ENCODE measurements at regions not wholly inside any gene's neighbourhood (a gene's known extent, or its start where the extent isn't known, plus 50 kb on each side); places are given as distances from the start of the nearest gene placed in this dataset.
A peak's percentile ranks its signal among the peaks of the same experiment; 100 is the strongest.

DNA sequence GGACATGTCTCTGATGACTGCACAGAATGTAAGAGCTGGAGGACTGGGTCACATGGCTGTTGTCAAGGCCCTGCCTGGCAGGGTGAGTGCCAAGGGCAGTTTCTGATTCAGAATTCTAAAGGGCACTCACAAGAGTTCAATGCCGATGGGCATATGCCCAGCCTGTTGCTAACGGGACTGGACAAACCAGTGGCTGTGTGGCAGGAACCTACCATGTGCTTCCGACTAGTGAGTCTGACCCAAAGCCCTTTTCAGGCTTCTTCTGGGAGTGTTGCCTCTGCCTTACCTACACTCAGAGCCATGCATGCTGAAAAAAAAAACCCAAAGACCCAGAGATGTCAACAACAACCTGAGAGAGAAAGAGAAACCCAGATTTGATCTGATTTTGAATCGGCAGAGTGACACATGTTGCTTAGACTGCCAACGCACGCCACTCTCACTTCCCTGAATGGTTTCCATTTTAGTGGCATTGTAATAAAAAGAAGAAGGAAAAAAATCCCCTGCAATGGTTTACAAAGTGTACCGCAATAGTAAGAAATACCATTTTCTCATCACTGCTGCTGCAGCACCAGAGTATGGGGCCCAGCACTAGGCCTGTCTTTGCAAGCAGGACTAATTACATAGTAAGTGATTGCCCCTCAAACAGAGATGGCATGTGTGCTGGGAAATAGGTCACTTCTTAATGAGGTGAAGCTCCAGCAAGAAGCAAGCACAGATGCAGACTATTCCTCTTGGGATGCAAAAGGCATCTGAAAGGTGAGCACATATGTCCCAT, 194.3 kb downstream of the PALM2AKAP2 start:
- Mint-ChIP-seq H3K4me1 (peaks cover 79% of the 10 kb centered on the region), H3K36me3 (ENCODE audit: low read depth) (peaks cover 5% of the 10 kb centered on the region), H3K27me3 (no peaks in the 10 kb centered on the region), H3K27ac (peak overlapping the region; percentile 91), H3K9me3 (no peaks in the 10 kb centered on the region), H3K4me3 (peak overlapping the region; percentile 4)
- intact Hi-C loops (cut with micrococcal nuclease) = loop anchor here (1.0 to 10.0 kb wide), 11 partner anchors 24 to 530 kb away; partner anchors contain the start of gene TXN
- DNase-seq = peak; percentile 88

DNA sequence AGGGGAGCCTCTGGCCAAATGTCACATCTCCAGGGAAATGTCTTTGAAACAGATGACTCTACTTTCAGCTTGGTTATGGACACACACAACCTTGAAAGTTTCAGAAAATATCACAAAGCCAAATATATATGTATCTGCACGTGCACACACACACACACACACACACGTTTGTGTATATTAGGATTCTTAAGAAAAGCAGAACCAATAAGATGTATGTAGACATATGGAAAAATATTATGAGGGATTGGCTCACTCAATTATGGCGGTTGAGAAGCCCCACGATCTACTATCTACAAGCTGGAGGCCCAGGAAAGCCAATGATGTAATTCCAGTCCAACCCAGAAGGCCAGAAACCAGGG, 194.9 kb downstream of the PALM2AKAP2 start:
- H3K4me1 Mint-ChIP-seq = peaks cover 73% of the 10 kb centered on the region
- no peaks in the 10 kb centered on the region for H3K27me3 Mint-ChIP-seq
- H3K4me3 Mint-ChIP-seq = peak overlapping the region; percentile 4
- intact Hi-C loops (cut with micrococcal nuclease) = loop anchor here (1.0 to 10.0 kb wide), 11 partner anchors 25 to 530 kb away; partner anchors contain the start of gene TXN
- no peaks in the 10 kb centered on the region for H3K9me3 Mint-ChIP-seq
- H3K27ac Mint-ChIP-seq = peak overlapping the region; percentile 91
- H3K36me3 Mint-ChIP-seq (ENCODE audit: low read depth) = peaks cover 5% of the 10 kb centered on the region
- DNase-seq = no peak

- intact Hi-C loops (cut with micrococcal nuclease) = loop anchor here (2.0 to 10.0 kb wide), 4 partner anchors 29 to 531 kb away; partner anchors contain the start of gene TXN
Measured at GRCh38 chr9:109975574-109976295, 195.7 kb downstream of the PALM2AKAP2 start.

DNA sequence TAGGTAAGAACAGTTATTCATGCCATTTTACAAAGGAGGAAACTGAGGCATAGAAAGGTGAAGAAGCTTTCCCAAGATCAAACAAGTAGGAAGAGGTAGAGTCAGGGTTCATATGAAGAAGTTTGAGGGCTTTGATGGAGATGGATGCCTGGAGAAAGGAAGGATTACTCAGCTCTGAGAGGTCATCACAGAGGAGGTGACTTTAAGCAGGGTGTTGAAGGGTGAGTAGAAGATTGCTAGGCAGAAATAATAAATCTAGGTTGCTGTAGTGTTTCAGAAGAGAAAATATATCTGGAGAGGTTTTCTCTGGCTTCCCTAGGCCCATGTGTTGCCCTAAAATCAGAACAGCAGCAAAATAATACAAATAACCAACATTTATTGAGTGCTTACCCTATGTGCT, 196.3 kb downstream of the PALM2AKAP2 start:
- intact Hi-C loops (cut with micrococcal nuclease) = loop anchor here (2.0 to 10.0 kb wide), 2 partner anchors 28 to 532 kb away; no protein-coding TSS in a partner anchor
- Mint-ChIP-seq H3K27ac (peak overlapping the region; percentile 6), H3K27me3 (no peaks in the 10 kb centered on the region)

More at GRCh38 chr9:109975574-109976295, 195.7 kb downstream of the PALM2AKAP2 start:
- Mint-ChIP-seq H3K4me3 (no peak overlapping the region), H3K27me3 (no peaks in the 10 kb centered on the region), H3K9me3 (no peaks in the 10 kb centered on the region), H3K27ac (peak overlapping the region; percentile 91), H3K4me1 (peaks cover 68% of the 10 kb centered on the region), H3K36me3 (ENCODE audit: low read depth) (peaks cover 5% of the 10 kb centered on the region)
- DNase-seq = no peak

DNA sequence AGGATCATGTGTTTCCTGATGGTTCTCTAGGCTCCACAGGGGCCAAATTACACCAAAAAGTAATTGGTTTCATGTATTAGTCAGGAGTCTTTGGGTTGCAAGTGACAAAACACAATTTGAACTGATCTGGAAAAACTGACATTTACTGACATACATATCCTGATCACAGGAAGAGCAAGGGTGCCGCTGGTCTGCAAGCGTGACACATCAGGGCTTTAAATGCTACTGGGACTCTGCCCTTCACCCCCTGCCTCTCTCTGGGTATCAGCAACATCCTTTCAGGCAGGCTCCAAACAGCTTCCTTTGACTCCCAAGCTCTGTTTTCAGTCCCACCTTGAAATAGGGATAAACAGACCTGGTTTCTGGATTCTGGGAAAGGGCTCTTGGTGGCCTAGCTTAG, 197.5 kb downstream of the PALM2AKAP2 start:
- Mint-ChIP-seq H3K36me3 (ENCODE audit: low read depth) (peaks cover 3% of the 10 kb centered on the region), H3K27ac (peak overlapping the region; percentile 36), H3K4me1 (peaks cover 54% of the 10 kb centered on the region), H3K9me3 (peaks cover 5% of the 10 kb centered on the region), H3K27me3 (no peaks in the 10 kb centered on the region), H3K4me3 (no peak overlapping the region)
- intact Hi-C loops (cut with micrococcal nuclease) = loop anchor here (2.0 to 10.0 kb wide), 2 partner anchors 27 to 533 kb away; no protein-coding TSS in a partner anchor
- DNase-seq = no peak

More for the DNA sequence above, 196.3 kb downstream of the PALM2AKAP2 start:
- Mint-ChIP-seq H3K36me3 (ENCODE audit: low read depth) (peaks cover 5% of the 10 kb centered on the region), H3K9me3 (no peaks in the 10 kb centered on the region), H3K4me1 (peaks cover 66% of the 10 kb centered on the region), H3K4me3 (no peak overlapping the region)
- no peak for DNase-seq

DNA sequence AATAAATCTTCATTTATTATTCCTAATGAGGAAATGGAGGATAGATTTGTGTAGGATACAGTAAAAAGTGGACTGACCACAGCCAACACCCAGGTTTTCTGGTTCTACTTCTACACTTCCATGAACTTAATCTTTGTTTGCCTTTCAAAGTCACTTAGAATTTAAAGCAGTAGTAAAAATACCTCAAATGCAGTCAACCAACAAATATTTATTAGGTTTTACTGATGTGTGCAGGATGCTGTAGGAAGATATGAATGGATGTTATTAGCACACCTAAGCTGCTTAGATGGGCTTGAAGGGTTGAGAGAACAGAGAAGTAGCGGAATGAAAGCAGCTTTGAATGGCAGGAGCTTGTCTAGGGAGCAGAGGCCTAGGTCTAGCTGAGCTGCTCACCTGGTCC, 201.1 kb downstream of the PALM2AKAP2 start:
- H3K9me3 Mint-ChIP-seq = peaks cover 5% of the 10 kb centered on the region
- H3K4me3 Mint-ChIP-seq = no peak overlapping the region
- H3K4me1 Mint-ChIP-seq = peaks cover 22% of the 10 kb centered on the region
- no peaks in the 10 kb centered on the region for H3K36me3 Mint-ChIP-seq (ENCODE audit: low read depth)
- no peak for DNase-seq
- intact Hi-C loops (cut with micrococcal nuclease) = no loop called here
- H3K27ac Mint-ChIP-seq = no peak overlapping the region
- no peaks in the 10 kb centered on the region for H3K27me3 Mint-ChIP-seq

GRCh38 chr9:109986521-109986991, 206.6 kb downstream of the PALM2AKAP2 start:
- Mint-ChIP-seq H3K4me3 (no peak overlapping the region), H3K27ac (no peak overlapping the region), H3K4me1 (peaks cover 10% of the 10 kb centered on the region), H3K27me3 (no peaks in the 10 kb centered on the region), H3K9me3 (peaks cover 14% of the 10 kb centered on the region), H3K36me3 (ENCODE audit: low read depth) (peaks cover 7% of the 10 kb centered on the region)
- no peak for DNase-seq
- intact Hi-C loops (cut with micrococcal nuclease) = no loop called here

DNA sequence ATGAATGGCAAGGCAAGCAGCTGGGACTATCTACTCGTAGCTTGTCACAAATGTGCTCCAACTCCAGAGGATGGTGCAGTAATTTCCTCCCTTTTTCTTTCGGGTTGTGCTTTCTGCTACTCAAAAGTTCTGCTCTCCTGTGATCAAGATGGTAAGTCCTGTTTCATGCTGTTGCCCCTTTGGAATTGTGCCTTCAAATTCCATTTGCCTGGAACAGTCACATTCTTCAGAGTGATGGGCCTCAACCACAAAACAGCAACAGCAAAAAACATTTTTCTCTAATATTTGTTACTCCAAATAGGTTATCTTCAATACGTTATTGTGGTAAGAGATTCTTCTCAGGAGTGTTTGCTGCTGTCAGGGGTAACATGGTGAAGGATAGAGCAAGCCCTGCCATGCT, 209.3 kb downstream of the PALM2AKAP2 start:
- Mint-ChIP-seq H3K9me3 (peaks cover 10% of the 10 kb centered on the region), H3K4me1 (peaks cover 10% of the 10 kb centered on the region), H3K27me3 (no peaks in the 10 kb centered on the region), H3K27ac (no peak overlapping the region), H3K4me3 (no peak overlapping the region), H3K36me3 (ENCODE audit: low read depth) (peaks cover 7% of the 10 kb centered on the region)
- intact Hi-C loops (cut with micrococcal nuclease) = no loop called here
- DNase-seq = no peak

DNA sequence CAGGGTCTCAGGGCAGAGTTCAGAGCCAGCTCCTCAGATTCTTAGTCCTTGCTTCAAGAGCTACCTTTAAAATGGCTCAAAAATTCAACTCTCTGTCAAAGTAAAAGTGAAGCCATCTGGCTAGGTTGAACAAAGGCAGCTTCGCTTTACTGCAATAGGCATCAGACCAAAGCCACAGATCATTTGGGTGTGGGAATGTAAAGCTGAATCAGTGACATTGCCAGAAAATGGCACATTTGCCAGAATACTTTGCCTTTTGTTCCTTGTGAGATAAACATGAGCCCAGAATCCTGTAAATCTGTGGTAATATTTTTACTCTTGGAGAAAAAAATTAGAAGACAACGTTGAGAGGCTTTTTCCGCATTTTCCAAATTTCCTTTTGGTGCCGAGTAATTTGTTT, 210.5 kb downstream of the PALM2AKAP2 start:
- Mint-ChIP-seq H3K4me3 (no peak overlapping the region), H3K4me1 (peaks cover 10% of the 10 kb centered on the region), H3K27ac (no peak overlapping the region), H3K27me3 (no peaks in the 10 kb centered on the region), H3K36me3 (ENCODE audit: low read depth) (peaks cover 11% of the 10 kb centered on the region), H3K9me3 (peaks cover 16% of the 10 kb centered on the region)
- DNase-seq = no peak
- intact Hi-C loops (cut with micrococcal nuclease) = no loop called here

GRCh38 chr9:109992293-109992692, 212.3 kb downstream of the PALM2AKAP2 start:
- intact Hi-C loops (cut with micrococcal nuclease) = no loop called here
- Mint-ChIP-seq H3K27me3 (no peaks in the 10 kb centered on the region), H3K9me3 (peaks cover 16% of the 10 kb centered on the region), H3K27ac (no peak overlapping the region), H3K36me3 (ENCODE audit: low read depth) (peaks cover 11% of the 10 kb centered on the region), H3K4me1 (peaks cover 2% of the 10 kb centered on the region), H3K4me3 (no peak overlapping the region)
- DNase-seq = no peak

DNA sequence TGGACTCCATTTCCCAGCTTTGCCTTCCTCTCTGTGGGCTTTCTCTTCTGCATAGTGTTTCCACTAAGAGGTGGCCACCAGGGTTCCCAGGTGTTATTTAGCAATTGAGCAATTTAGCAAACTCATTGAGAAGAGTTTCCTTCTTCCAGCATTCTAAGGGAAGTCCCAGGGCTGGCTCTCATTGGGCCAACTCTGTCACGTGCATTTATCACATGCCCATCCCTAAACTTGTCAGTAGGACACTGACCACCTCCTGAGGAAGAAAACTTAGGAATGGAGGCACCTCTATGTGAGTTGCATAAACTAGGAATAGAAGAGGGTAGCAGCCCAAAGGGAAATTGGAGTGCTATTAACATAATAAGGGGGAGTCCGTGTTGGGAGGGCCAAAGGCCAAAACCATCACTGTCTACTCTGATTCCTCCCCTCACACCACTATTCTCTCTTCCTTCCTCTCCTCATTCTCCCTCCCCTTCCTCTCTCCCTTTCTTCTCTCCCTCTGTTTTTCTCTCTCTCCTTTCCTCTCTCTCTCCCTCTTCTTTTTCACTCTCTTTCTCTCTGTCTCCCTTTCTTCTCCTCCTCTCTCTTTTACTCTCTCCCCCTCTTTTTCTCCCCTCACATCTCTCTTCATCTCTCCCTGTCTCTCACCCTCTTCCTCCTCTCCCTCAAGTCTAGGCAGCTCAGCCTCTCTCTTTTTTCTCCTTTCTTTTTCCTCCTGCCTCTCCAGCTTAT, 213.4 kb downstream of the PALM2AKAP2 start:
- H3K27me3 Mint-ChIP-seq = no peaks in the 10 kb centered on the region
- intact Hi-C loops (cut with micrococcal nuclease) = no loop called here
- no peak overlapping the region for H3K4me3 Mint-ChIP-seq
- H3K4me1 Mint-ChIP-seq = peaks cover 2% of the 10 kb centered on the region
- no peak for DNase-seq
- peaks cover 13% of the 10 kb centered on the region for H3K9me3 Mint-ChIP-seq
- H3K27ac Mint-ChIP-seq = no peak overlapping the region
- peaks cover 11% of the 10 kb centered on the region for H3K36me3 Mint-ChIP-seq (ENCODE audit: low read depth)

DNA sequence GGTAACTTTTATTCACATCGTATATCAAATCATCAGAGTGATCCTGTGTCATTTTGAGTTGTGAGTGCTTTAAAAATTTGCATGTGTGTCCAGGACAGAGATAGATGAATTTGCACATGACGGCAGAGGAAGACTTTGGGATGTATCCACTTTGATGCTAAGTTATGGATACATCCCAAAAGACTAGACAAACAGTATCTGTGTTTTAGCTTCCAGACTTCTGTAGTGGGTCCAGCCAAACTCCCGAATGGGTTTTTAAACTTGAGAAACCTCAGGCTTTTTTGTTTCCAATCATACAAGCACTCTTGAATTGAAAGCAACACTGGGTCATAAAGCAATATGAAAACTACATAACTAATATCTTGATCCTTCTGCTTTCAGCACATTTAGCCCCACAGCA, 213.8 kb downstream of the C9orf152 start:
- Mint-ChIP-seq H3K4me3 (no peak overlapping the region), H3K27ac (no peak overlapping the region), H3K27me3 (no peaks in the 10 kb centered on the region), H3K4me1 (no peaks in the 10 kb centered on the region), H3K36me3 (ENCODE audit: low read depth) (peaks cover 8% of the 10 kb centered on the region), H3K9me3 (peaks cover 8% of the 10 kb centered on the region)
- DNase-seq = no peak
- intact Hi-C loops (cut with micrococcal nuclease) = no loop called here

GRCh38 chr9:109996936-109997580, 210.9 kb downstream of the C9orf152 start:
- intact Hi-C loops (cut with micrococcal nuclease) = no loop called here
- Mint-ChIP-seq H3K27ac (no peak overlapping the region), H3K36me3 (ENCODE audit: low read depth) (peaks cover 16% of the 10 kb centered on the region), H3K4me3 (no peak overlapping the region), H3K27me3 (no peaks in the 10 kb centered on the region), H3K9me3 (peaks cover 13% of the 10 kb centered on the region), H3K4me1 (peaks cover 3% of the 10 kb centered on the region)
- no peak for DNase-seq

Measured in activated CD4-positive, alpha-beta T cell treated with anti-CD3 and anti-CD28 coated beads, Interleukin-2, amount 10 ng/mL, durations not matched to agents 24 days and 14 days (primary cell).